ENCODE measurements at regions not wholly inside any gene's neighbourhood (a gene's known extent, or its start where the extent isn't known, plus 50 kb on each side); places are given as distances from the start of the nearest gene placed in this dataset.

- TF ChIP-seq CTCF (IDR thresholded peaks at IDR 0.05), result no peak
- DNase-seq (ENCODE audit: low spot score), result no peak
- H3K4me3 ChIP-seq, result no peak overlapping the region
Measured at GRCh38 chr1:214989341-214989740, 93.2 kb upstream of the KCNK2 start.

GRCh38 chr1:214990619-214991018 lies 91.9 kb upstream of the KCNK2 start:
- no peak for TF ChIP-seq CTCF (IDR thresholded peaks at IDR 0.05)
- H3K27ac ChIP-seq, result no peak overlapping the region
- no peak for DNase-seq (ENCODE audit: low spot score)
- no peak overlapping the region for H3K4me3 ChIP-seq

More at GRCh38 chr1:214989341-214989740, 93.2 kb upstream of the KCNK2 start:
- H3K27ac ChIP-seq, result no peak overlapping the region

GRCh38 chr1:214991691-214992315 lies 90.7 kb upstream of the KCNK2 start:
- no peak for TF ChIP-seq CTCF (IDR thresholded peaks at IDR 0.05)
- H3K4me3 ChIP-seq, result no peak overlapping the region
- no peak for DNase-seq (ENCODE audit: low spot score)

GRCh38 chr1:214993419-214993818 lies 89.1 kb upstream of the KCNK2 start:
- Histone ChIP-seq H3K27ac (no peak overlapping the region), H3K4me3 (no peak overlapping the region)
- TF ChIP-seq CTCF (IDR thresholded peaks at IDR 0.05), result no peak
- no peak for DNase-seq (ENCODE audit: low spot score)

More at GRCh38 chr1:214991691-214992315, 90.7 kb upstream of the KCNK2 start:
- no peak overlapping the region for H3K27ac ChIP-seq

- DNase-seq (ENCODE audit: low spot score), result no peak
- Histone ChIP-seq H3K27ac (no peak overlapping the region), H3K4me3 (no peak overlapping the region)
- no peak for TF ChIP-seq CTCF (IDR thresholded peaks at IDR 0.05)
Measured at GRCh38 chr1:214997685-214998084, 84.9 kb upstream of the KCNK2 start.

GRCh38 chr1:215001419-215002021 lies 81.0 kb upstream of the KCNK2 start:
- no peak for TF ChIP-seq CTCF (IDR thresholded peaks at IDR 0.05)
- no peak overlapping the region for H3K4me3 ChIP-seq
- H3K27ac ChIP-seq, result no peak overlapping the region
- no peak for DNase-seq (ENCODE audit: low spot score)

GRCh38 chr1:215002471-215002870 lies 80.1 kb upstream of the KCNK2 start:
- no peak overlapping the region for H3K27ac ChIP-seq
- no peak for TF ChIP-seq CTCF (IDR thresholded peaks at IDR 0.05)
- H3K4me3 ChIP-seq, result no peak overlapping the region
- no peak for DNase-seq (ENCODE audit: low spot score)
